WTC11 (cell line): ENCODE measurements at regions not wholly inside any gene's neighbourhood (a gene's known extent, or its start where the extent isn't known, plus 50 kb on each side); places are given as distances from the start of the nearest gene placed in this dataset.

Experiments used
- ATAC-seq: fragments of 200-7000 bp; cut with Tn5 transposase; 2 replicates; pipeline ENCODE4 v1.10.0; 2021; ENCODE audit warnings: mild to moderate bottlenecking, moderate library complexity
- CTCF ChIA-PET: fragments of 300-600 bp; sonication (Branson Sonifier 250); formaldehyde crosslinking; loops from one replicate; lab custom pipeline; 2021; ENCODE audit warnings: antibody characterized with exemption; lab: Charles Lee
- POLR2A ChIA-PET: fragments of 350-600 bp; sonication (Branson Sonifier 250); formaldehyde crosslinking; loops from one replicate; lab custom pipeline; 2021; ENCODE audit warnings: antibody characterized with exemption; lab: Charles Lee
- DNase-seq: peaks from one replicate; pipeline ENCODE4 v3.0.0; 2021; ENCODE audit warnings: low spot score
- H3K27ac Mint-ChIP-seq: 2 replicates; pipeline ENCODE4 v1.8.0; 2021; ENCODE audit warnings: mixed read lengths
- H3K27me3 Mint-ChIP-seq: 2 replicates; pipeline ENCODE4 v1.8.0; 2021; ENCODE audit warnings: low read depth, mild to moderate bottlenecking, moderate library complexity, mixed read lengths
- H3K36me3 Mint-ChIP-seq: 2 replicates; pipeline ENCODE4 v1.8.0; 2021; ENCODE audit warnings: mixed read lengths
- H3K4me1 Mint-ChIP-seq: 2 replicates; pipeline ENCODE4 v1.8.0; 2022; ENCODE audit warnings: mixed read lengths
- H3K4me3 Mint-ChIP-seq: 2 replicates; pipeline ENCODE4 v1.8.0; 2021; ENCODE audit warnings: mild to moderate bottlenecking, moderate library complexity, mixed read lengths
- H3K9me3 Mint-ChIP-seq: 2 replicates; pipeline ENCODE4 v1.8.0; 2021; ENCODE audit warnings: mixed read lengths
- ARID4B ChIP-seq: sonication (generic); formaldehyde crosslinking; IDR thresholded peaks from 2 replicates; pipeline ENCODE4 v1.8.0; 2023; ENCODE audit warnings: missing genetic modification reagents, mild to moderate bottlenecking, borderline replicate concordance
- ATF2 ChIP-seq: sonication (generic); formaldehyde crosslinking; IDR thresholded peaks from 2 replicates; pipeline ENCODE4 v1.8.1; 2022; ENCODE audit warnings: low read depth, missing genetic modification reagents, borderline replicate concordance
- ESRRA ChIP-seq: sonication (generic); formaldehyde crosslinking; IDR thresholded peaks from 2 replicates; pipeline ENCODE4 v1.8.1; 2022; ENCODE audit warnings: mild to moderate bottlenecking, missing genetic modification reagents, borderline replicate concordance
- FOXP4 ChIP-seq: sonication (generic); formaldehyde crosslinking; IDR thresholded peaks from 2 replicates; pipeline ENCODE4 v1.8.0; 2022; ENCODE audit warnings: mild to moderate bottlenecking, missing genetic modification reagents
- GABPB1 ChIP-seq: sonication (generic); formaldehyde crosslinking; IDR thresholded peaks from 2 replicates; pipeline ENCODE4 v1.8.1; 2023; ENCODE audit warnings: mild to moderate bottlenecking, missing genetic modification reagents
- HMGXB4 ChIP-seq: sonication (generic); formaldehyde crosslinking; IDR thresholded peaks from 2 replicates; pipeline ENCODE4 v1.8.1; 2023; ENCODE audit warnings: mild to moderate bottlenecking, moderate library complexity, missing genetic modification reagents
- MXD4 ChIP-seq: fragments of 250-450 bp; sonication (Bioruptor Pico); IDR thresholded peaks from 2 replicates; pipeline ENCODE4 v1.8.0; 2021; ENCODE audit warnings: mild to moderate bottlenecking, moderate library complexity, borderline replicate concordance
- NFATC4 ChIP-seq: fragments of 250-450 bp; sonication (Bioruptor Pico); IDR thresholded peaks from 2 replicates; pipeline ENCODE4 v1.9.0; 2021; ENCODE audit warnings: mild to moderate bottlenecking
- NR2C2 ChIP-seq: sonication (generic); formaldehyde crosslinking; IDR thresholded peaks from 2 replicates; pipeline ENCODE4 v1.8.0; 2022; ENCODE audit warnings: mild to moderate bottlenecking, missing genetic modification reagents
- PRDM15 ChIP-seq: sonication (generic); formaldehyde crosslinking; IDR thresholded peaks from 2 replicates; pipeline ENCODE4 v1.8.0; 2022; ENCODE audit warnings: missing genetic modification reagents
- SOX15 ChIP-seq: fragments of 250-450 bp; sonication (Bioruptor Pico); IDR thresholded peaks from 2 replicates; pipeline ENCODE4 v1.9.0; 2021; ENCODE audit warnings: mild to moderate bottlenecking
- SP1 ChIP-seq: sonication (generic); formaldehyde crosslinking; conservative IDR thresholded peaks from 2 replicates; pipeline ENCODE4 v1.8.1; 2022; ENCODE audit warnings: missing genetic modification reagents
- STAT6 ChIP-seq: sonication (generic); formaldehyde crosslinking; conservative IDR thresholded peaks from 2 replicates; pipeline ENCODE4 v1.8.1; 2023; ENCODE audit warnings: mild to moderate bottlenecking, low read depth, missing genetic modification reagents, moderate library complexity
- TEAD4 ChIP-seq: sonication (generic); formaldehyde crosslinking; IDR thresholded peaks from 2 replicates; pipeline ENCODE4 v1.8.0; 2022; ENCODE audit warnings: mild to moderate bottlenecking, missing genetic modification reagents
- ZBTB21 ChIP-seq: sonication (generic); formaldehyde crosslinking; IDR thresholded peaks from 2 replicates; pipeline ENCODE4 v1.8.1; 2023; ENCODE audit warnings: mild to moderate bottlenecking, missing genetic modification reagents, borderline replicate concordance
- ZMAT4 ChIP-seq: fragments of 250-450 bp; sonication (Bioruptor Pico); IDR thresholded peaks from 2 replicates; pipeline ENCODE4 v1.9.0; 2021; ENCODE audit warnings: mild to moderate bottlenecking

- no peak for ATAC-seq
- POLR2A ChIA-PET = no interaction called here
- peaks cover 11% of the 10 kb centered on the region for H3K4me1 Mint-ChIP-seq
- no peaks in the 10 kb centered on the region for H3K27me3 Mint-ChIP-seq
- CTCF ChIA-PET = no interaction called here
- TF ChIP-seq ZMAT4 (CRISPR knock-in tag) (no peak), NR2C2 (CRISPR knock-in tag) (no peak), GABPB1 (CRISPR knock-in tag) (no peak), FOXP4 (CRISPR knock-in tag) (no peak), SP1 (CRISPR knock-in tag) (no peak), ESRRA (no peak), STAT6 (CRISPR knock-in tag) (no peak), ARID4B (no peak), HMGXB4 (no peak), PRDM15 (CRISPR knock-in tag) (no peak), TEAD4 (CRISPR knock-in tag) (no peak), ZBTB21 (no peak), NFATC4 (CRISPR knock-in tag) (no peak), MXD4 (no peak), ATF2 (no peak), SOX15 (CRISPR knock-in tag) (no peak)
- H3K9me3 Mint-ChIP-seq = no peaks in the 10 kb centered on the region
- no peak overlapping the region for H3K4me3 Mint-ChIP-seq
- DNase-seq = no peak
- H3K36me3 Mint-ChIP-seq = no peaks in the 10 kb centered on the region
- no peak overlapping the region for H3K27ac Mint-ChIP-seq
Measured at GRCh38 chr12:94791933-94792332, 141.6 kb upstream of the TMCC3 start.
